ENCODE measurements at regions not wholly inside any gene's neighbourhood (a gene's known extent, or its start where the extent isn't known, plus 50 kb on each side); places are given as distances from the start of the nearest gene placed in this dataset.
"Not testable (repeated sequence)": the region's sequence is repeated elsewhere in the genome, so short reads cannot be mapped to it uniquely, and the experiment has no call there.

DNA sequence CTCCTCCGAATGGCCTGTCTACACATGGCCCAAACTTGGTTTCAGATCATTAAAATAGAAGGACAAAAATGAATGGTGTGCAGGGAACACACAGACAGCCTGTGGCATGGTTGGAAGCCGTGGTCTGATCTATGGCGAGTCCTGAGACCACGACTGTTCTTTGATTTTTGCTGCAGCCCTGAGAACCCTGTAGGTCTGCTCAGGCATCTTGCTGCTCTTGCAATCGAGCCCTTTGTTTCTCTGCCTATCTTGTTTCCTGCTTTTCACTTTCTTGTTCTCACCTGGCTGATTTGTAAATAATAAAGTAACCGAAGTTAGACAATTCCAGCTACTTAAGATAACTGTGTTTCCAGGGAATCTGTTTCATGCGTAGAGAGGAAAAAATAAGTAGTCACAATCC is 54.1 kb upstream of the NBPF9 start:
- not testable (repeated sequence) for DNase-seq (ENCODE audit: insufficient read length, low spot score); FAIRE-seq

DNA sequence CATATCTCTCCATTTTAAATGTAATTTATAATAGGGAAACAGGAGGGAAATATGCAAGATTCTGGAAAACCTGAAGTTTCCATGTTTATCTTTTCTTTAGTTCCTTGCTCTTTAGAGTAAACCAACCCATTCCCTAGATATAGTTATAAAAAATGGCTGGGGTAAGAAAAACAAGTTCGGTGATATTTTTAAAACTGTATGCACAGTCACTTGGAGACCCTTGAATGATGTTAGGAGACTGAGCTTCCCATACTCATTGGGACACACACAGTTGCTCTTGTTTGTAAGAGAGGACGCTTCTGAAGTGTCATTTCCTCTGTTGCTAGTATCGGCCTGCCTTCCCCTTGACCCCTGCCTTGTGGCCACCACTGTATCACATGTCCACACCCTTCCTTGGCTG is 55.0 kb upstream of the NBPF9 start:
- DNase-seq (ENCODE audit: insufficient read length, low spot score); FAIRE-seq: not testable (repeated sequence)

DNA sequence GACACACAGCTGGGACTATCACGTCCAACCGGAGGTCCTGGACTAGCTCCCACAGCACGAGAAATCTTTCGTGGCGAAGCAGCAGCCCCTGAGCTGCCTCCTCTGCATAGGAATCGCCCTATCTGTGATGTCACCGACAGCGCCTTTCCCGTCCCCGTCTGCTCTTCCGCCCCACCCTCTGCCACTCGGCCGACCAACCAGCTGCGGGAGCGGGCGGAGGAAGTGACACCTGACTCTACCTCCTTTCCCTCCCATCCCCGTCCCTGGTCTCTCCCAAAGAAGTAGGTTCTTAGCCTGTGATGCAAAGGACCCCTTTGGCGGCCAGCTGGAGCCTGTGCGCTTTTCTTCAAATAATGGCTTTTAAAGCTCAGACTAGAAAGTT is 59.7 kb upstream of the NBPF9 start:
- DNase-seq (ENCODE audit: insufficient read length, low spot score); FAIRE-seq: not testable (repeated sequence)

GRCh38 chr1:149174765-149175164 is 71.4 kb upstream of the NBPF9 start:
- FAIRE-seq; DNase-seq (ENCODE audit: insufficient read length, low spot score): not testable (repeated sequence)

DNA sequence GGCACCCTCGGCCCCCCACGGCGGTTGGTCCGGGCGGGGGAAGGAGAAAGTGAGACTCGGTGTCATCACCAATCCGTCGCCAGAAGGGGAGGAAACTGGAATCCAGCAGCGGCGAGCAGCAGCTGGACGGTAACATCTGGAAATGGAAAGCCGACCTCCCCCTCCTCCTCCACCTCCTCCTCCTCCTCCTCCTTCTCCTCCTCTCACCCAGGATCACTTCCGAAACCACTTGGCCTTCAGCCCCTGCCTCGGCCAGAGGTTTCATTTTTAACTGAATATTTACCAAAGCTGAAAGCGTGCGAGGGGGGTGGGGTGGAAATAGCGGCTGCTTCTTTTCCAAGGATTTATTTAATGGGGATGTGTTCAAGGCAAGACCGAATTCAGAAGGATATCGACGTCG is 72.5 kb upstream of the NBPF9 start:
- FAIRE-seq; DNase-seq (ENCODE audit: insufficient read length, low spot score): not testable (repeated sequence)

DNA sequence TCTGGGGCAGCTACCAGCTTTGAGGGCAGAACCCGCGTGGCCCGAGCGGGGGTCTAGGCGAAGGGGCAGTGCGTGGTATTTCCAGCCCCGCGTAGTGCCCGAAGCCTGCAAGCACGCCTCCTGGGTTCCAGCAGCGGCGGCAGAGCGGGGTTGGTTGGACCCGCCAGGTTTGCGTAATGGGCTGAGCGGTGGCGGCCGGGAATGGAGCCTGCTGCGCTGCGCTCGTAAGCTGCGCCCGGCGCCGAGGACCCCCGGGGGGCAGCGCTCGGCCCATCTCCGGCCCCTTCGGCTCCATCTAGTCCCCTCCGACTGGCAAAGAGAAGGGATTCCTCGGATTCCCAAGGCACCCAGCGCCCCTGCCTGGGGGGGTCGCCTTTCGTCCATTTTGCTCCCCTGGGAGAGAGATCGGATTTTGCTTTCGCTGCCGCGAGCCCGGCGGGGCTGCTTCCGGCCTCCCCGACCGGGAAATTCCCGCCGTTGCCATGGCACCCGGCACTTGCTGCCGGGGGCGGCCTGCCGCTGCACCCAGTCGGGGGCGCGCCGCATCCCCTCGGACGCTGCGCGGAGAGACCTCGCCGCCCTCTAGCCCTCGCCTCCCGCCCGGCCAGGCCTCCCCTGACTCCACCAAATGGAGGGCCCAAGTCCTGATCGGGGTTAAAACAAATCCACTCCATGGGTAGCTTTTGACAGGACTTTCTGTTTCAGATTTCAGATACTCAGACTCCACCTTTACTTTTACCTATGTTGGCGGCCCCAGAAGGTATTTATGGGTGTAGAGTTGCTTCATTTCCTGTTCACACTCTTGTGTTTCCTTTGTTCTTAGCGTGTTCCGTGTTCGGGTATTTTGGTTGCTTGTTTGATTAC is 73.3 kb upstream of the NBPF9 start:
- FAIRE-seq; DNase-seq (ENCODE audit: insufficient read length, low spot score): not testable (repeated sequence)

DNA sequence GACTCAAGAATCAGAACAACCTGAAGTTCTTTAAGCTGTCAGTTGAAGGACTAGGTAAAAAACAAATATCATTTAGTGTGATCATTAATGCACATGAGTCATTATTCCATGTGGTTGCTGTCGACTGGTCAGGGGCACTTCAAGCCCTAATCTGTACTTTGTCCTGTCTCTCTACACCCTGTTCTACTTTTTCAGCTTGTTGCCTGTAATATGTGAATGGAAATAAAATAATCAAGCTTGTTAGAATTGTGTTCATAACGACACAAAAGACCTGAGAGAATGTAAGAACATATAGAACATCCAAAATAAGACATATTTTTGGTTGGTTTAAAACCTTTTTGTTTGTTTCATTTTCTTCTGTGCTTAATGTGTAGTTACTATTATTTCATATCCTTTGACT is 87.4 kb upstream of the NBPF9 start:
- DNase-seq (ENCODE audit: insufficient read length, low spot score); FAIRE-seq: not testable (repeated sequence)

- FAIRE-seq; DNase-seq (ENCODE audit: insufficient read length, low spot score): not testable (repeated sequence)
Measured at GRCh38 chr1:149196651-149197050, 93.3 kb upstream of the NBPF9 start.

- not testable (repeated sequence) for FAIRE-seq
Measured at GRCh38 chr1:149200567-149200966, 97.2 kb upstream of the NBPF9 start.

GRCh38 chr1:149202283-149202682 is 98.9 kb upstream of the NBPF9 start:
- FAIRE-seq; DNase-seq (ENCODE audit: insufficient read length, low spot score): not testable (repeated sequence)

More at GRCh38 chr1:149200567-149200966, 97.2 kb upstream of the NBPF9 start:
- not testable (repeated sequence) for DNase-seq (ENCODE audit: insufficient read length, low spot score)

GRCh38 chr1:149204396-149204795 is 101.0 kb upstream of the NBPF9 start:
- not testable (repeated sequence) for DNase-seq (ENCODE audit: insufficient read length, low spot score); FAIRE-seq

GRCh38 chr1:149208836-149209235 is 105.5 kb upstream of the NBPF9 start:
- DNase-seq (ENCODE audit: insufficient read length, low spot score); FAIRE-seq: not testable (repeated sequence)

DNA sequence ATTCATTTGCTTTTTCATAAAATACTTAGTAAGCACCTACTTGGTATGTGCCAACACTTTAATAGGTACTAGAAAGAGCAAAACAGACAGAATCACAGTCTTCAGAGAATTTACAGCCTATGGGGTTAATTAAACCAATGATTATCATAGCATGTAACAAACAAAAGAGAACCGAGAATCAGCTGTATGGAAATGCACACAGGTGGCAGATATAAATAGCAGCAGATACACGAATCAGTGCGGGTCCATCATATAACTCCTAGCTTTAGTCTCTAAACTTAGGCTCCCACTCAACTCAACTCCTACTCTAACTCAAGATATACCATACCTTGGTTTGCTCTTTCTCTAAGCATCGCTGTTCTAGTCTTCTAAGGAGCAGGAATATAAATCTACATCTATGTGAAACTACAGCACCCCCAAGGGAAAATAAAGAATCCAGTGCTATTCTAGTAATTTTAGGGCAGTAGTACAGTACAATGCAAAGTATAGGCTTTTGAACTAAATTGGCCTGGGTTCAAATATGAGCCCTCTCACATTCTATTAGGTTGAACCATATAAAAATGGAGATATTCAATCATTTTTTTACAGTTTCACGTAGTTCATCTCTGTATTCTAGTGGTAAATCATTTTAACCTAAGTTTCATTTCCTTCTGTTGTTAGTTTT is 108.5 kb upstream of the NBPF9 start:
- not testable (repeated sequence) for DNase-seq (ENCODE audit: insufficient read length, low spot score); FAIRE-seq

DNA sequence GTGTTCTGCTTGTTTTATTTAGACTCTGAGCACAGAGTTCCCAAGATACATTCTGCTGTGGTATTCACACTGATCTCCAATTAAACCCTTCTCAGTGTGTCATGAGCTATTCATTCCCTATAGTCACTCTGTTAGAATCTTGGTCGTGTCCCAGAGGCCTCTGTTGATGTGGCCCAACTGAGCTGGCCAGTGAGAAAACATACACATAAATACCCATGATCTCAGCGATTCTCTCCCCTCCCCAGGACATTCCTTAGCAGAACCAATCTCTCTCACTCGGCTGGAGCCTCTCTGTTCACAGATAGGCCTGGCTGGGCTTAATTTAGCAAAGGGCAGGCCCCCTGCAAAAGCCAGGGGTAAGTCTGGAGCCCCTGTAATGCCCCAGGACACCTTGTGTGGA is 109.6 kb upstream of the NBPF9 start:
- DNase-seq (ENCODE audit: insufficient read length, low spot score); FAIRE-seq: not testable (repeated sequence)

- not testable (repeated sequence) for DNase-seq (ENCODE audit: insufficient read length, low spot score); FAIRE-seq
Measured at GRCh38 chr1:149213673-149214072, 110.3 kb upstream of the NBPF9 start.

GRCh38 chr1:149218080-149218988 is 115.0 kb upstream of the NBPF9 start:
- not testable (repeated sequence) for DNase-seq (ENCODE audit: insufficient read length, low spot score)

GRCh38 chr1:149219539-149219938 is 116.2 kb upstream of the NBPF9 start:
- DNase-seq (ENCODE audit: insufficient read length, low spot score); FAIRE-seq: not testable (repeated sequence)

More at GRCh38 chr1:149218080-149218988, 115.0 kb upstream of the NBPF9 start:
- not testable (repeated sequence) for FAIRE-seq

DNA sequence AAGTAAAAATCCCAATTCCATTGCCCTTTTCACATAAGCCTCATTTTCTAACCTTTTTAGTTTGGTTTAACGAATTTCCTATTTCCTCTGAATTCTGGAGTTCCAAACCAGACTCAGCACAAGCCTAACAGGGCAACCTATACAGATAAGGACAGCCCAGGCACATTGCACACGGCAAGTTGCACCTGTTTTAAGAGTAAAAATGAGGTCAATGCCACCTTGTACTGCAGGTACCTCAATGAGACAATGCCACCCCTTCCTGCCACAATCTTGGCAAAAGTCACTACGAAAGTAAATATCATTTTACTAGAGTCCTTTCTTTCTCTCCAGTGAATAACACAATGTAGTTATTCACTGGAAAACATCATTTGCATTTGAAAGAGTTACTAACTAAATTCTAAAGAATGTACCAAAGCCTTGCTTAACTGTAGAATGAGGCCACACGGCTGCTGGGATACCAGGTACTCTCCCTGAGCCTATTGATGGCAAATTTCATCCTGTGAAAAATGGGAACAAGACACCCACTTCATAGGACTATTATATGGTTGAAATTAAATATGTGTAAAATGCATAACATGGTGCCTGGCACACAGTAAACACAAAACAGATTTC is 117.2 kb upstream of the NBPF9 start:
- not testable (repeated sequence) for FAIRE-seq; DNase-seq (ENCODE audit: insufficient read length, low spot score)

DNA sequence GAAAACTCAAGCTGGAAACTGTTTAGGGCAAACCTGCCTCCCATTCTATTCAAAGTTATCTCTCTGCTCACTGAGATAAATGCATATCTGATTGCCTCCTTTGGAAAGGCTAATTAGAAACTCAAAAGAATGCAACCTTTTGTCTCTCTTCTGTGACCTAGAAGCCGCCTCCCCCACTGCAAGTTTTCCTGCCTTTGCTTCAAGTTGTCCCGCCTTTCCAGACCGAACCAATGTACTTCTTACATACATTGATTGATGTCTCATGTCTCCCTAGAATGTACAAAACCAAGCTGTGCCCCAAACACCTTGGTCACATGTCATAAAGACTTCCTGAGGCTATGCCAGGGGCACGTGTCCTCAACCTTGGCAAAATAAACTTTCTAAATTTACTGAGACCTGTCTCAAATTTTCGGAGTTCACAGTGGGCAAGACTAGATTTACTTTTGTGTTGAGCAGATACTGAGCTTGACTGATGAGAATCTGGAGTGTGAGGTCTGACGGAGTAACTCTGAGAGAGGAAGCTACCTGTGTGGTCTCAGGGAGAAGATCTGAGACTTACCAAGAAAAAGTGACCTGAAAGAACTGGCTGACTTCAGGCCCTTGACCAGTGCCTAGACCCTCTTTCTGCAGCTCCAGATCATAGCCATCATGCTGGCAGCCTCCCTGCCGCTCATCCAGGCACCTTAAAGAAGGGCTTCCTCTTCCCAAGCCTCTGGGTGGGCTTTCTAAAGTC is 124.7 kb upstream of the NBPF9 start:
- not testable (repeated sequence) for FAIRE-seq; DNase-seq (ENCODE audit: insufficient read length, low spot score)

All from D721Med (cell line).